B cell (primary cell): ENCODE measurements at regions not wholly inside any gene's neighbourhood (a gene's known extent, or its start where the extent isn't known, plus 50 kb on each side); places are given as distances from the start of the nearest gene placed in this dataset.

ENCODE experiments used
- EZH2 ChIP-seq: IDR thresholded peaks from 2 replicates; pipeline ENCODE4 v1.6.1; 2012; ENCODE audit warnings: borderline replicate concordance, low read depth, mild to moderate bottlenecking, moderate library complexity, low read length; ENCODE audit not compliant: insufficient read depth, poor library complexity, severe bottlenecking
- TF ChIP-seq, protein P1 (sequence below): fragments of 200-600 bp; IDR thresholded peaks from one replicate; pipeline ENCODE4 v1.8.0; 2022; ENCODE audit warnings: antibody characterized with exemption, mild to moderate bottlenecking

- TF ChIP-seq, protein P1, sequence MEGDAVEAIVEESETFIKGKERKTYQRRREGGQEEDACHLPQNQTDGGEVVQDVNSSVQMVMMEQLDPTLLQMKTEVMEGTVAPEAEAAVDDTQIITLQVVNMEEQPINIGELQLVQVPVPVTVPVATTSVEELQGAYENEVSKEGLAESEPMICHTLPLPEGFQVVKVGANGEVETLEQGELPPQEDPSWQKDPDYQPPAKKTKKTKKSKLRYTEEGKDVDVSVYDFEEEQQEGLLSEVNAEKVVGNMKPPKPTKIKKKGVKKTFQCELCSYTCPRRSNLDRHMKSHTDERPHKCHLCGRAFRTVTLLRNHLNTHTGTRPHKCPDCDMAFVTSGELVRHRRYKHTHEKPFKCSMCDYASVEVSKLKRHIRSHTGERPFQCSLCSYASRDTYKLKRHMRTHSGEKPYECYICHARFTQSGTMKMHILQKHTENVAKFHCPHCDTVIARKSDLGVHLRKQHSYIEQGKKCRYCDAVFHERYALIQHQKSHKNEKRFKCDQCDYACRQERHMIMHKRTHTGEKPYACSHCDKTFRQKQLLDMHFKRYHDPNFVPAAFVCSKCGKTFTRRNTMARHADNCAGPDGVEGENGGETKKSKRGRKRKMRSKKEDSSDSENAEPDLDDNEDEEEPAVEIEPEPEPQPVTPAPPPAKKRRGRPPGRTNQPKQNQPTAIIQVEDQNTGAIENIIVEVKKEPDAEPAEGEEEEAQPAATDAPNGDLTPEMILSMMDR, result no peak
- TF ChIP-seq EZH2, result no peak
Measured at GRCh38 chr9:115289757-115290208, 171.8 kb upstream of the TNC start.
